SK-N-SH treated with all-trans-retinoic acid at 6 μM for 48 hours (cell line): ENCODE measurements at regions not wholly inside any gene's neighbourhood (a gene's known extent, or its start where the extent isn't known, plus 50 kb on each side); places are given as distances from the start of the nearest gene placed in this dataset.

Experiments used
- ESRRG ChIP-seq: fragments of 250-450 bp; sonication (Bioruptor Pico); IDR thresholded peaks from 2 replicates; pipeline ENCODE4 v1.6.1; 2021; ENCODE audit warnings: mild to moderate bottlenecking
- PPARA ChIP-seq: fragments of 250-450 bp; sonication (Bioruptor Pico); IDR thresholded peaks from 2 replicates; pipeline ENCODE4 v1.5.0; 2020; ENCODE audit warnings: mild to moderate bottlenecking, borderline replicate concordance

- TF ChIP-seq PPARA (CRISPR knock-in tag) (no peak), ESRRG (CRISPR knock-in tag) (no peak)
Observed at GRCh38 chr1:65626003-65626402, 166.7 kb upstream of the PDE4B start.
